ENCODE measurements at regions not wholly inside any gene's neighbourhood (a gene's known extent, or its start where the extent isn't known, plus 50 kb on each side); places are given as distances from the start of the nearest gene placed in this dataset.
A peak's percentile ranks its signal among the peaks of the same experiment; 100 is the strongest.

DNA sequence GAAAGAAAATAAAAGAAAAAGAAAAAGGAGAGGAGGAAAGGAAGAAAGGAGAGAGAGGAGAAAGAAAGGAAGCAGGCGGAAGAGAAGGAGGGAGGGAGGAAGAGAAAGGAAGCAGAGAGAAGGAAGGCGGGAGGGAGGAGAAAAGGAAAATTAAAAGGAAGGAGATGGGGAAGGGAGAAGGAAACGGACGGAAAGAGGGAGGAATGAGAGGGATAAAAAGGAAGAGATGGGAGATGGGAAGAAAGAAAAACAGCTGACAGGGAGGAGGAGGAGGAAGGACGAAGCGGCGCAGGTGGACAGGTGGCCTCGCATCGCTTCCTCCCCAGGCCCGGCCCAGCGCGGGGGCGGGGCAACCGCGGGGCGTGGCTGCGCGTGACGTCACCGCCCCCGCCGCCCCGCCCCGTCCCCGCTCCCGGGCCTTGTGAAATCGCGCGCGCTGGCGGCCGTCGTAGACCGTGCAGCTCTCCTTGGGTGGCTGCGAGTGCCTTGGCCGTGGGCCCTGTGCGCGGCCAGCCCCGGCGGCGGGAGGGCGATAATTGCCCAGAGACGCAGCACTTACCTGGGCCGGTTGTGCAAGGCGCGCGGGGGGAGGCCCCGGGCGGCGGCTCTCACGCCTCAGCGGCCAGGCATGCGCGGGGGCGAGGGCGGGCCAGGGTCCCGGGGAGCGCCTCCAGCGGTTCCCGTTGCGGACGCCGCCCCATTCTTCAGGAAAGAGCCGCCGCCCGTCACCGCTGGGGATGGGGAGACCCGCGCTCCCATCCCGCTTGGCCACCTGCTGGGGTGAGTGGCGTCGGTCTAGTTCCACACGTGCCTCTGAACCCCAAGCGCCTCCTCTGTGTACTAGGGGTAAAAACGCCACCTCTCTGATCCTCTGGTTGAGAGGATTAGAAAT, 49.6 kb upstream of the FOXE1 start:
- intact Hi-C loops (cut with DNase I; ENCODE audit: low total_unique reads) = no loop called here

More for the DNA sequence above, 49.6 kb upstream of the FOXE1 start:
- 1 to 4% (median 2%) methylated on average over 22 to 75 of the region's 75 CpGs for WGBS, 5 donors
- Histone ChIP-seq H3K4me1 (peaks cover 5 to 15% (median 10%) of the 10 kb centered on the region in 4 donors), H3K9me3 (no peaks in the 10 kb centered on the region), H3K36me3 (no peaks in the 10 kb centered on the region), H3K27ac (peak overlapping the region; percentile 65 to 82 (median 72)), H3K4me3 (peak overlapping the region; percentile 47 to 62 (median 56)), H3K27me3 (peaks cover 0 to 51% (median 13%) of the 10 kb centered on the region in 3 donors)
- DNase-seq = peak; percentile 88 to 89
- TF ChIP-seq POLR2AphosphoS5 (IDR thresholded peaks at IDR 0.05) (peak in 1 of 3 donors; percentile 4), EP300 (IDR thresholded peaks at IDR 0.05) (no peak)
- TF ChIP-seq, protein P1, sequence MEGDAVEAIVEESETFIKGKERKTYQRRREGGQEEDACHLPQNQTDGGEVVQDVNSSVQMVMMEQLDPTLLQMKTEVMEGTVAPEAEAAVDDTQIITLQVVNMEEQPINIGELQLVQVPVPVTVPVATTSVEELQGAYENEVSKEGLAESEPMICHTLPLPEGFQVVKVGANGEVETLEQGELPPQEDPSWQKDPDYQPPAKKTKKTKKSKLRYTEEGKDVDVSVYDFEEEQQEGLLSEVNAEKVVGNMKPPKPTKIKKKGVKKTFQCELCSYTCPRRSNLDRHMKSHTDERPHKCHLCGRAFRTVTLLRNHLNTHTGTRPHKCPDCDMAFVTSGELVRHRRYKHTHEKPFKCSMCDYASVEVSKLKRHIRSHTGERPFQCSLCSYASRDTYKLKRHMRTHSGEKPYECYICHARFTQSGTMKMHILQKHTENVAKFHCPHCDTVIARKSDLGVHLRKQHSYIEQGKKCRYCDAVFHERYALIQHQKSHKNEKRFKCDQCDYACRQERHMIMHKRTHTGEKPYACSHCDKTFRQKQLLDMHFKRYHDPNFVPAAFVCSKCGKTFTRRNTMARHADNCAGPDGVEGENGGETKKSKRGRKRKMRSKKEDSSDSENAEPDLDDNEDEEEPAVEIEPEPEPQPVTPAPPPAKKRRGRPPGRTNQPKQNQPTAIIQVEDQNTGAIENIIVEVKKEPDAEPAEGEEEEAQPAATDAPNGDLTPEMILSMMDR (IDR thresholded peaks at IDR 0.05) = peak in 1 of 7 experiments; percentile 11

Measured in stomach (tissue), 8 donors.